Panc1 (cell line): ENCODE measurements at regions not wholly inside any gene's neighbourhood (a gene's known extent, or its start where the extent isn't known, plus 50 kb on each side); places are given as distances from the start of the nearest gene placed in this dataset.

ENCODE experiments used
- ATAC-seq: fragments of 200-7000 bp; cut with Tn5 transposase; 2 replicates; pipeline ENCODE4 v1.9.1; 2020; ENCODE audit warnings: mild to moderate bottlenecking, moderate library complexity
- BruUV-seq: library from RNA; stranded (reverse); fragments of 400-500 nt; replicated peaks from 2 replicates; lab custom pipeline; 2021; lab: Mats Ljungman, UMichigan
- CTCF ChIA-PET: fragments of 300-600 bp; sonication (Branson Sonifier 250); formaldehyde crosslinking; loops from one replicate; lab custom pipeline; 2022; ENCODE audit warnings: antibody characterized with exemption; lab: Charles Lee
- POLR2A ChIA-PET: fragments of 300-600 bp; sonication (Branson Sonifier 250); formaldehyde crosslinking; loops from one replicate; lab custom pipeline; 2022; ENCODE audit warnings: antibody characterized with exemption; lab: Charles Lee
- DNase-seq: peaks from one replicate; pipeline ENCODE4 v3.0.0-alpha.2; 2010; ENCODE audit warnings: low read depth, low spot score
- H3K27ac ChIP-seq: 2 replicates; pipeline ENCODE4 v1.5.1; 2011; ENCODE audit warnings: mild to moderate bottlenecking, low read length, inconsistent platforms
- H3K27me3 ChIP-seq: fragments of 200-500 bp; sonication (Bioruptor generic); 2 replicates; pipeline ENCODE4 v1.6.0; 2014; ENCODE audit warnings: low read length, inconsistent platforms; ENCODE audit not compliant: control insufficient read depth, insufficient read depth
- H3K36me3 ChIP-seq: fragments of 200-500 bp; sonication (Bioruptor generic); 2 replicates; pipeline ENCODE4 v1.5.1; 2014; ENCODE audit warnings: inconsistent platforms, mild to moderate bottlenecking, low read length, moderate library complexity; ENCODE audit not compliant: control insufficient read depth, insufficient read depth
- H3K4me1 ChIP-seq: 2 replicates; pipeline ENCODE4 v1.5.1; 2011; ENCODE audit warnings: inconsistent platforms, mild to moderate bottlenecking, low read length, moderate library complexity; ENCODE audit not compliant: control insufficient read depth, insufficient read depth
- H3K4me3 ChIP-seq, 2 experiments: 2 replicates each; pipeline ENCODE4 v1.5.1; 2011 to 2012; ENCODE audit warnings: low read depth in 2 of 2, low read length in 2 of 2, mild to moderate bottlenecking in 2 of 2, inconsistent platforms in 1 of 2, moderate library complexity in 1 of 2
- H3K9me3 ChIP-seq: fragments of 200-500 bp; sonication (Bioruptor generic); 2 replicates; pipeline ENCODE4 v1.5.1; 2014; ENCODE audit warnings: low read depth, mild to moderate bottlenecking, inconsistent platforms, low read length, moderate library complexity; ENCODE audit not compliant: control insufficient read depth, insufficient read depth
- POLR2AphosphoS5 ChIP-seq: IDR thresholded peaks from 2 replicates; pipeline ENCODE4 v1.6.1; 2012; ENCODE audit warnings: mild to moderate bottlenecking, low read depth, low read length, moderate library complexity
- REST ChIP-seq, 2 experiments: IDR thresholded peaks; 2 replicates each; pipeline ENCODE4 v1.6.1; 2011 to 2012; ENCODE audit warnings: low read depth in 2 of 2, control low read depth in 1 of 2, low read length in 1 of 2, mild to moderate bottlenecking in 1 of 2, moderate library complexity in 1 of 2; ENCODE audit not compliant: insufficient read depth in 1 of 2
- SIN3A ChIP-seq: IDR thresholded peaks from 2 replicates; pipeline ENCODE4 v1.6.1; 2012; ENCODE audit warnings: low read depth, mild to moderate bottlenecking, low read length, moderate library complexity, borderline replicate concordance; ENCODE audit not compliant: insufficient read depth
- TCF7L2 ChIP-seq: IDR thresholded peaks from 2 replicates; pipeline ENCODE4 v1.6.1; 2011; ENCODE audit warnings: mild to moderate bottlenecking, low read depth, low read length, inconsistent platforms
- in situ Hi-C: cut with HindIII; loops from 2 replicates; pipeline ENCODE4 v1.10.0; 2016; ENCODE audit warnings: low sequenced_read_pairs, low pct_unique_long_range_greater_than_20kb
- intact Hi-C: fragments of 100-400 bp; cut with micrococcal nuclease; formaldehyde crosslinking; loops from one replicate; pipeline ENCODE4 v1.10.0; 2022; ENCODE audit not compliant: unreplicated experiment
- TF ChIP-seq, protein P1 (sequence below): fragments of 450-650 bp; IDR thresholded peaks from 2 replicates; pipeline ENCODE4 v1.5.1; 2017; ENCODE audit warnings: mild to moderate bottlenecking

DNA sequence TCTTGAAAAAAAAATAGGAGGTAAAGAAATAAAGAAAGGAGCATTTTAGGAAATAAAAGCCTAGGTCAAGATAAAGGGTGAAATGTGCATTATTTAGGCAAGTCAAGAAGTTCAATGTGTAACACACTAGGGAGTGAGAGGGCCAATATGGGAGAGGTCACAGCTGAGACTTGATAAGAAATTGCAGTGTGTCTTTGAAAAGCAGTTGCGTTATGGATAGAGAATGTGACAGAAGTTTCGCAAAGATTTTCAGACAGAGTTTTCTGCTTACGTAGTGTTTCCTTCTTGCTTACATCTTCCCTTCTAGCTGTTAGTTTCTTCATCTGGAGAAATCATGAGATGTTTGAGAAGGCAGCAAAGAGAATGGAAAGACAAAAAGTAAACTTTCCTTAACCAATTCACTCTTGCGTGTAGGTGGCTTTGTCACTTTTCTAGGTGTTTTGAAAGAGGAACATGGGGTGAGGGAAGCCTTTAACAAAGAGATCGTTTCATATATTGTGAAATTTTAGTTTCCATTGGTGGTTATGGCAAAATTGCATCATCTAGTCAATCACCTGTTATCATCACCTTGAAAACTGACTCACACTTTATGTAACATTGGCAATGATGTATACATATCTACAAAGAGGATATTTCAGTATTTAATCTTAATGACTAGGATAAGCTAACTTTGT is 975.5 kb downstream of the OLFM4 start:
- POLR2A ChIA-PET, result no interaction called here
- Histone ChIP-seq H3K4me3 (no peak overlapping the region), H3K9me3 (no peaks in the 10 kb centered on the region), H3K4me1 (no peaks in the 10 kb centered on the region), H3K27me3 (no peaks in the 10 kb centered on the region), H3K27ac (no peak overlapping the region), H3K36me3 (no peaks in the 10 kb centered on the region)
- no peak for DNase-seq
- BruUV-seq, result no TSS peak
- in situ Hi-C loops (no loop called here), intact Hi-C loops (no loop called here)
- TF ChIP-seq POLR2AphosphoS5, result no peak
- TF ChIP-seq, protein P1, sequence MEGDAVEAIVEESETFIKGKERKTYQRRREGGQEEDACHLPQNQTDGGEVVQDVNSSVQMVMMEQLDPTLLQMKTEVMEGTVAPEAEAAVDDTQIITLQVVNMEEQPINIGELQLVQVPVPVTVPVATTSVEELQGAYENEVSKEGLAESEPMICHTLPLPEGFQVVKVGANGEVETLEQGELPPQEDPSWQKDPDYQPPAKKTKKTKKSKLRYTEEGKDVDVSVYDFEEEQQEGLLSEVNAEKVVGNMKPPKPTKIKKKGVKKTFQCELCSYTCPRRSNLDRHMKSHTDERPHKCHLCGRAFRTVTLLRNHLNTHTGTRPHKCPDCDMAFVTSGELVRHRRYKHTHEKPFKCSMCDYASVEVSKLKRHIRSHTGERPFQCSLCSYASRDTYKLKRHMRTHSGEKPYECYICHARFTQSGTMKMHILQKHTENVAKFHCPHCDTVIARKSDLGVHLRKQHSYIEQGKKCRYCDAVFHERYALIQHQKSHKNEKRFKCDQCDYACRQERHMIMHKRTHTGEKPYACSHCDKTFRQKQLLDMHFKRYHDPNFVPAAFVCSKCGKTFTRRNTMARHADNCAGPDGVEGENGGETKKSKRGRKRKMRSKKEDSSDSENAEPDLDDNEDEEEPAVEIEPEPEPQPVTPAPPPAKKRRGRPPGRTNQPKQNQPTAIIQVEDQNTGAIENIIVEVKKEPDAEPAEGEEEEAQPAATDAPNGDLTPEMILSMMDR, result no peak
- TF ChIP-seq TCF7L2, result no peak
- TF ChIP-seq SIN3A, result no peak
- TF ChIP-seq REST (IDR thresholded peaks at IDR 0.05; ENCODE audit: insufficient read depth in 1 of 2, low read depth in 2 of 2, low read length in 1 of 2), result no peak
- no peak for ATAC-seq
- CTCF ChIA-PET, result no interaction called here

- no peaks in the 10 kb centered on the region for H3K27me3 ChIP-seq
- no peak overlapping the region for H3K4me3 ChIP-seq
- BruUV-seq, result no TSS peak
- no peaks in the 10 kb centered on the region for H3K9me3 ChIP-seq
- TF ChIP-seq POLR2AphosphoS5 (no peak), SIN3A (no peak), REST (IDR thresholded peaks at IDR 0.05; ENCODE audit: insufficient read depth in 1 of 2, low read depth in 2 of 2, low read length in 1 of 2) (no peak), TCF7L2 (no peak)
- TF ChIP-seq, protein P1, result no peak
- in situ Hi-C loops, result no loop called here
- intact Hi-C loops, result no loop called here
- CTCF ChIA-PET, result no interaction called here
- no peaks in the 10 kb centered on the region for H3K4me1 ChIP-seq
- H3K36me3 ChIP-seq, result no peaks in the 10 kb centered on the region
- DNase-seq, result no peak
- POLR2A ChIA-PET, result no interaction called here
- no peak for ATAC-seq
- no peak overlapping the region for H3K27ac ChIP-seq
These were observed 987.9 kb downstream of the OLFM4 start for GRCh38 chr13:54016542-54016941.
